IMR-90 (cell line): ENCODE measurements at regions not wholly inside any gene's neighbourhood (a gene's known extent, or its start where the extent isn't known, plus 50 kb on each side); places are given as distances from the start of the nearest gene placed in this dataset.

Experiments
- ATAC-seq: fragments of 200-7000 bp; cut with Tn5 transposase; 2 replicates; pipeline ENCODE4 v1.9.1; 2020; ENCODE audit warnings: low read depth, mild to moderate bottlenecking, moderate library complexity
- BruUV-seq: library from RNA; stranded (reverse); fragments of 400-500 nt; replicated peaks from 2 replicates; lab custom pipeline; 2021; lab: Mats Ljungman, UMichigan
- CTCF ChIA-PET: fragments of 300-600 bp; formaldehyde crosslinking; extraction: SDS; loops from one replicate; lab custom pipeline; 2021; ENCODE audit warnings: antibody characterized with exemption; lab: Yijun Ruan, JAX
- POLR2A ChIA-PET: fragments of 300-600 bp; sonication (Branson Sonifier 250); formaldehyde crosslinking; loops from one replicate; lab custom pipeline; 2022; ENCODE audit warnings: antibody characterized with exemption; ENCODE audit not compliant: unreplicated experiment; lab: Charles Lee
- DNase-seq: peaks from one replicate; pipeline ENCODE4 v3.0.0; 2013
- H2AFZ ChIP-seq: replicated peaks from 2 replicates; pipeline ENCODE3; 2013; ENCODE audit warnings: low read length, mild to moderate bottlenecking; ENCODE audit not compliant: poor library complexity
- H2AK5ac ChIP-seq: 2 replicates; pipeline ENCODE4 v1.6.1; 2013; ENCODE audit warnings: low read depth, low read length, inconsistent platforms
- H2AK9ac ChIP-seq: replicated peaks from 2 replicates; pipeline ENCODE3; 2013; ENCODE audit warnings: mild to moderate bottlenecking, low read depth, low read length, moderate library complexity; ENCODE audit not compliant: poor library complexity
- H2BK120ac ChIP-seq: 2 replicates; pipeline ENCODE4 v1.6.1; 2013; ENCODE audit warnings: low read depth, low read length, inconsistent platforms
- H2BK15ac ChIP-seq: 3 replicates; pipeline ENCODE4 v1.6.1; 2013; ENCODE audit warnings: low read depth, low read length, inconsistent platforms
- H2BK20ac ChIP-seq: 2 replicates; pipeline ENCODE4 v1.6.1; 2013; ENCODE audit warnings: low read depth, mild to moderate bottlenecking, inconsistent platforms, low read length, moderate library complexity
- H2BK5ac ChIP-seq: 2 replicates; pipeline ENCODE4 v1.6.1; 2013; ENCODE audit warnings: mild to moderate bottlenecking, low read depth, low read length, inconsistent platforms; ENCODE audit not compliant: poor library complexity, severe bottlenecking
- H3K14ac ChIP-seq: replicated peaks from 2 replicates; pipeline ENCODE4 v1.6.1; 2013; ENCODE audit warnings: low read depth, low read length, inconsistent platforms
- H3K18ac ChIP-seq: 2 replicates; pipeline ENCODE4 v1.6.1; 2013; ENCODE audit warnings: low read depth, low read length, control low read depth
- H3K23ac ChIP-seq: 2 replicates; pipeline ENCODE4 v1.6.1; 2013; ENCODE audit warnings: low read depth, low read length, inconsistent platforms
- H3K27ac ChIP-seq: 2 replicates; pipeline ENCODE4 v1.5.1; 2013; ENCODE audit warnings: mild to moderate bottlenecking, control low read depth, low read length; ENCODE audit not compliant: insufficient read depth
- H3K27me3 ChIP-seq: 2 replicates; pipeline ENCODE4 v1.6.1; 2013; ENCODE audit warnings: low read length; ENCODE audit not compliant: control insufficient read depth, insufficient read depth
- H3K36me3 ChIP-seq: 2 replicates; pipeline ENCODE4 v1.6.1; 2013; ENCODE audit warnings: low read length, mixed read lengths; ENCODE audit not compliant: control insufficient read depth, insufficient read depth
- H3K4ac ChIP-seq: 2 replicates; pipeline ENCODE4 v1.6.1; 2013; ENCODE audit warnings: low read depth, low read length, inconsistent platforms
- H3K4me1 ChIP-seq: 2 replicates; pipeline ENCODE4 v1.6.1; 2013; ENCODE audit warnings: low read length, mixed read lengths; ENCODE audit not compliant: control insufficient read depth, insufficient read depth
- H3K4me2 ChIP-seq: 2 replicates; pipeline ENCODE4 v1.6.1; 2013; ENCODE audit warnings: low read depth, mild to moderate bottlenecking, control low read depth, low read length, moderate library complexity
- H3K4me3 ChIP-seq: 2 replicates; pipeline ENCODE4 v1.5.1; 2013; ENCODE audit warnings: low read depth, mild to moderate bottlenecking, control low read depth, low read length, moderate library complexity; ENCODE audit not compliant: insufficient read depth
- H3K56ac ChIP-seq: 2 replicates; pipeline ENCODE4 v1.6.1; 2013; ENCODE audit warnings: low read length, inconsistent platforms; ENCODE audit not compliant: insufficient read depth; ENCODE audit errors: extremely low read depth
- H3K79me1 ChIP-seq, 2 experiments: 2 replicates each; pipeline ENCODE4 v1.6.1; 2013; ENCODE audit warnings: low read length in 2 of 2, inconsistent platforms in 1 of 2, low read depth in 1 of 2
- H3K9ac ChIP-seq: 2 replicates; pipeline ENCODE4 v1.6.1; 2013; ENCODE audit warnings: low read depth, low read length, control low read depth
- H3K9me1 ChIP-seq: 2 replicates; pipeline ENCODE4 v1.6.1; 2013; ENCODE audit warnings: low read length, inconsistent platforms; ENCODE audit not compliant: insufficient read depth
- H3K9me3 ChIP-seq: 2 replicates; pipeline ENCODE4 v1.6.1; 2013; ENCODE audit warnings: low read length; ENCODE audit not compliant: control insufficient read depth, insufficient read depth
- H4K20me1 ChIP-seq: 2 replicates; pipeline ENCODE4 v1.6.1; 2013; ENCODE audit warnings: low read length, inconsistent platforms; ENCODE audit not compliant: insufficient read depth
- H4K5ac ChIP-seq: 2 replicates; pipeline ENCODE4 v1.6.1; 2013; ENCODE audit warnings: mild to moderate bottlenecking, low read depth, low read length, control low read depth
- H4K8ac ChIP-seq, 2 experiments: 2 replicates each; pipeline ENCODE4 v1.6.1; 2013; ENCODE audit warnings: low read depth in 2 of 2, low read length in 2 of 2, control low read depth in 1 of 2, inconsistent platforms in 1 of 2
- H4K91ac ChIP-seq: 2 replicates; pipeline ENCODE4 v1.6.1; 2013; ENCODE audit warnings: low read depth, low read length, inconsistent platforms; ENCODE audit not compliant: insufficient read depth
- BHLHE40 ChIP-seq: fragments of 150-350 bp; IDR thresholded peaks from 2 replicates; pipeline ENCODE4 v1.6.1; 2016; ENCODE audit warnings: mild to moderate bottlenecking, low read depth, low read length
- FOS ChIP-seq: fragments of 150-350 bp; IDR thresholded peaks from 2 replicates; pipeline ENCODE4 v1.6.1; 2016; ENCODE audit warnings: low read depth, low read length
- MAFK ChIP-seq: IDR thresholded peaks from 2 replicates; pipeline ENCODE4 v1.6.1; 2012; ENCODE audit warnings: low read depth, low read length, improper control_type of control experiment
- MAZ ChIP-seq: IDR thresholded peaks from 2 replicates; pipeline ENCODE4 v1.6.1; 2012; ENCODE audit warnings: low read depth, mild to moderate bottlenecking, low read length, improper control_type of control experiment, moderate library complexity, borderline replicate concordance
- RAD21 ChIP-seq: IDR thresholded peaks from 2 replicates; pipeline ENCODE4 v1.6.1; 2012; ENCODE audit warnings: low read length, improper control_type of control experiment
- RCOR1 ChIP-seq: IDR thresholded peaks from 2 replicates; pipeline ENCODE4 v1.6.1; 2012; ENCODE audit warnings: mild to moderate bottlenecking, low read length, improper control_type of control experiment; ENCODE audit not compliant: insufficient replicate concordance
- RFX5 ChIP-seq: IDR thresholded peaks from 2 replicates; pipeline ENCODE4 v1.8.0; 2012; ENCODE audit warnings: low read depth, mild to moderate bottlenecking, low read length, moderate library complexity
- SMC3 ChIP-seq: fragments of 150-350 bp; IDR thresholded peaks from 2 replicates; pipeline ENCODE4 v1.6.1; 2016; ENCODE audit warnings: low read depth, mild to moderate bottlenecking, antibody characterized with exemption, low read length, moderate library complexity
- WGBS, 2 experiments: methylation state at CpG; one replicate each; pipeline versions ENCODE4 v1.1.5 to v1.1.7; 2013; ENCODE audit warnings: missing lambda C conversion rate in 2 of 2; ENCODE audit not compliant: insufficient read length in 1 of 2; ENCODE audit errors: extremely low coverage in 2 of 2; 5-methylcytosine and 5-hydroxymethylcytosine counted together
- dilution Hi-C: fragments of 300-500 bp; cut with HindIII; formaldehyde crosslinking; loops from one replicate; pipeline ENCODE4 v1.14.3; 2018; ENCODE audit warnings: low sequenced_read_pairs; ENCODE audit not compliant: unreplicated experiment
- in situ Hi-C: fragments of 300-500 bp; cut with MboI; formaldehyde crosslinking; loops from 3 replicates; pipeline ENCODE4 v1.14.3; 2019; ENCODE audit warnings: low sequenced_read_pairs, inconsistent platforms, mixed read lengths
- intact Hi-C: fragments of 100-400 bp; cut with micrococcal nuclease; formaldehyde crosslinking; loops from 2 replicates; pipeline ENCODE4 v1.10.0; 2022
- TF ChIP-seq, protein P1 (sequence below): fragments of 150-350 bp; IDR thresholded peaks from 2 replicates; pipeline ENCODE4 v1.6.1; 2017; ENCODE audit warnings: mild to moderate bottlenecking, antibody characterized with exemption, low read length, low read depth
- TF ChIP-seq, protein P2 (sequence below): conservative IDR thresholded peaks from 2 replicates; pipeline ENCODE4 v1.5.1; 2012; ENCODE audit warnings: mild to moderate bottlenecking, low read depth, low read length, improper control_type of control experiment

DNA sequence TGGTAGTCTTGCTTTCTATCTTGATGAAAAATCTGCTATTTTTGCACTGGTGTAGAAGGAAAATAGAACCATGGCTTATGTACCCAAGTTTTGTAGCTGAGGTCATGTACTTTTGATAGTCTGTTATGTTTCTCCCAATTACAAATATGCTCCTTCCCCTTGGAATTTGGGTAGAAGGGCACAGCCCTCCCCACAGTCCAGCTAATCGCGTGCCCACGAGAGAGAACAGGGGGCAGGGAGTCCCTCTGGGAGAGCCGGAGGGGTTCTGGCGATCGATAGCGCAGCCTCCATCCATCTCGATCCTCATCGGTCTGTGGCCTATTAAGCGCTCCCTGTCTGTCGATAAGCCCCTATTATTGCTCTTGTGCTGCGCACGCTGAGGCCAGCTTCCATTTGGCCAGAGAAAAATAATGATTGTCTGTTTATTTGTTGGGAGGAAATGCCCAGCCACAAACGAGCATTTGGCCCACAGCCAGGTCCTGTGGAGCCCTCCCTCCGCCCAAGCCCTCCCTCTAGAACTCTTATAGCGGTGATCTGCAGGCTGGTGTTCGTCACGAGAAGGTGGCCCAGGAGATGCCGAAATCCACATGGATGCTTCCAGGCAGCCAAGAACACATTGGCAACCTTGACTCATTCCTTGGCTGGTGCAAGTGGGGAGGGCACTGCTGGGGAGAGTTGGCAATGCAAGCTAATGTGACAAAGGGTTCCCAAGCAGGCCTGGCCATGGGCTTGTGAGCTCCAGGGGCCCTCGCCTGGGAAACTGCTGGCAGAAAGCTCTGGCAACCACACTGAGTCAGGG lies 134.7 kb upstream of the TNR start:
- H3K4me1 ChIP-seq = no peaks in the 10 kb centered on the region
- no peaks in the 10 kb centered on the region for H3K9me3 ChIP-seq
- H2AFZ ChIP-seq = no peak overlapping the region
- no peak overlapping the region for H3K4me2 ChIP-seq
- H4K8ac ChIP-seq = no peak overlapping the region
- H4K5ac ChIP-seq = no peak overlapping the region
- dilution Hi-C loops = no loop called here
- H3K4me3 ChIP-seq = no peak overlapping the region
- no peaks in the 10 kb centered on the region for H3K79me1 ChIP-seq
- H3K23ac ChIP-seq = no peak overlapping the region
- H3K18ac ChIP-seq = no peak overlapping the region
- H2BK120ac ChIP-seq = no peak overlapping the region
- no peak overlapping the region for H4K91ac ChIP-seq
- no peaks in the 10 kb centered on the region; the same call in 1 of the 2 replicates for H3K27me3 ChIP-seq
- no peak overlapping the region for H2BK5ac ChIP-seq
- H3K14ac ChIP-seq = no peak overlapping the region
- no CpG with 5 or more reads among the region's 20 CpGs for WGBS, 2 experiments
- H3K4ac ChIP-seq = no peak overlapping the region
- no peak overlapping the region for H2AK9ac ChIP-seq
- H4K20me1 ChIP-seq = no peaks in the 10 kb centered on the region
- TF ChIP-seq BHLHE40 = no peak
- TF ChIP-seq, protein P1, sequence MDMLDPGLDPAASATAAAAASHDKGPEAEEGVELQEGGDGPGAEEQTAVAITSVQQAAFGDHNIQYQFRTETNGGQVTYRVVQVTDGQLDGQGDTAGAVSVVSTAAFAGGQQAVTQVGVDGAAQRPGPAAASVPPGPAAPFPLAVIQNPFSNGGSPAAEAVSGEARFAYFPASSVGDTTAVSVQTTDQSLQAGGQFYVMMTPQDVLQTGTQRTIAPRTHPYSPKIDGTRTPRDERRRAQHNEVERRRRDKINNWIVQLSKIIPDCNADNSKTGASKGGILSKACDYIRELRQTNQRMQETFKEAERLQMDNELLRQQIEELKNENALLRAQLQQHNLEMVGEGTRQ = no peak
- no peak for TF ChIP-seq SMC3
- no peak for TF ChIP-seq FOS
- no peak for TF ChIP-seq MAFK
- no peak for TF ChIP-seq RAD21
- TF ChIP-seq RFX5 = no peak
- TF ChIP-seq MAZ = no peak
- no peak for TF ChIP-seq RCOR1
- TF ChIP-seq, protein P2, sequence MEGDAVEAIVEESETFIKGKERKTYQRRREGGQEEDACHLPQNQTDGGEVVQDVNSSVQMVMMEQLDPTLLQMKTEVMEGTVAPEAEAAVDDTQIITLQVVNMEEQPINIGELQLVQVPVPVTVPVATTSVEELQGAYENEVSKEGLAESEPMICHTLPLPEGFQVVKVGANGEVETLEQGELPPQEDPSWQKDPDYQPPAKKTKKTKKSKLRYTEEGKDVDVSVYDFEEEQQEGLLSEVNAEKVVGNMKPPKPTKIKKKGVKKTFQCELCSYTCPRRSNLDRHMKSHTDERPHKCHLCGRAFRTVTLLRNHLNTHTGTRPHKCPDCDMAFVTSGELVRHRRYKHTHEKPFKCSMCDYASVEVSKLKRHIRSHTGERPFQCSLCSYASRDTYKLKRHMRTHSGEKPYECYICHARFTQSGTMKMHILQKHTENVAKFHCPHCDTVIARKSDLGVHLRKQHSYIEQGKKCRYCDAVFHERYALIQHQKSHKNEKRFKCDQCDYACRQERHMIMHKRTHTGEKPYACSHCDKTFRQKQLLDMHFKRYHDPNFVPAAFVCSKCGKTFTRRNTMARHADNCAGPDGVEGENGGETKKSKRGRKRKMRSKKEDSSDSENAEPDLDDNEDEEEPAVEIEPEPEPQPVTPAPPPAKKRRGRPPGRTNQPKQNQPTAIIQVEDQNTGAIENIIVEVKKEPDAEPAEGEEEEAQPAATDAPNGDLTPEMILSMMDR = no peak
- no peak for ATAC-seq
- BruUV-seq = no TSS peak
- no peak overlapping the region for H3K56ac ChIP-seq
- H2BK15ac ChIP-seq = no peak overlapping the region
- H3K9ac ChIP-seq = no peak overlapping the region
- in situ Hi-C loops = no loop called here
- no peaks in the 10 kb centered on the region for H3K9me1 ChIP-seq
- H2AK5ac ChIP-seq = no peak overlapping the region
- CTCF ChIA-PET = no interaction called here
- DNase-seq = no peak
- no peaks in the 10 kb centered on the region for H3K36me3 ChIP-seq
- no peak overlapping the region for H2BK20ac ChIP-seq
- no peak overlapping the region for H3K27ac ChIP-seq
- POLR2A ChIA-PET = no interaction called here
- intact Hi-C loops = no loop called here
